Lower lobe of right lung (tissue), 2 donors: ENCODE measurements at regions not wholly inside any gene's neighbourhood (a gene's known extent, or its start where the extent isn't known, plus 50 kb on each side); places are given as distances from the start of the nearest gene placed in this dataset.
A peak's percentile ranks its signal among the peaks of the same experiment; 100 is the strongest.
"Not testable (repeated sequence)": the region's sequence is repeated elsewhere in the genome, so short reads cannot be mapped to it uniquely, and the experiment has no call there.

Source experiments
- ATAC-seq, 2 donors: fragments of 200-7000 bp; cut with Tn5 transposase; one replicate each; pipeline ENCODE4 v1.9.1; 2020 to 2022; ENCODE audit warnings: mild to moderate bottlenecking in 2 of 2, moderate library complexity in 2 of 2
- DNase-seq: peaks from one replicate; pipeline ENCODE4 v3.0.0-alpha.2; 2020
- H3K27ac ChIP-seq: fragments of 200-600 bp; one replicate; pipeline ENCODE4 v1.8.0; 2022
- H3K27me3 ChIP-seq: fragments of 200-600 bp; one replicate; pipeline ENCODE4 v1.8.0; 2022; ENCODE audit warnings: low read depth
- H3K36me3 ChIP-seq: fragments of 200-600 bp; one replicate; pipeline ENCODE4 v1.8.0; 2022; ENCODE audit warnings: mild to moderate bottlenecking
- H3K4me1 ChIP-seq: fragments of 200-600 bp; one replicate; pipeline ENCODE4 v1.8.0; 2022
- H3K4me3 ChIP-seq: fragments of 200-600 bp; one replicate; pipeline ENCODE4 v1.8.0; 2022; ENCODE audit warnings: mild to moderate bottlenecking
- H3K9me3 ChIP-seq: fragments of 200-600 bp; one replicate; pipeline ENCODE4 v1.8.0; 2022
- intact Hi-C: fragments of 100-400 bp; cut with DNase I; formaldehyde crosslinking; loops from one replicate; pipeline ENCODE4 v1.11.0; 2022
- TF ChIP-seq, protein P1 (sequence below): fragments of 200-600 bp; IDR thresholded peaks from one replicate; pipeline ENCODE4 v1.8.0; 2022; ENCODE audit warnings: antibody characterized with exemption, mild to moderate bottlenecking
- donor health status: DM: no; HTN: yes; CAD: no; lungs with severe emphysema.

DNA sequence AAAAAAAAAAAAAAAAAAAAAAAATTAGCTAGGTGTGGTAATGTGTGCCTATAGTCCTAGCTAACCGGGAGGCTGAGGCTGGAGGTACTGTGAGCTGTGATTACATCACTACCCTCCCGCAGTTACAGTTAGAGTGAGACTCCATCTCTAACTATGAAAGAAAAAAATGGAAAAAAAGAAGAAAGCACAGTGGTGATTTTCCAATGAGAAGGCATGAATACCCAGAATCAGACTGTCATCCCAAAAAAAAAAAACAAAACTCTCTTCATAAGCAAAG is 269.9 kb upstream of the MKLN1 start:
- Histone ChIP-seq H3K36me3 (peaks cover 5% of the 10 kb centered on the region), H3K27ac (peak overlapping the region; percentile 79), H3K9me3 (no peaks in the 10 kb centered on the region), H3K4me3 (peak overlapping the region; percentile 3), H3K27me3 (no peaks in the 10 kb centered on the region), H3K4me1 (peaks cover 81% of the 10 kb centered on the region)
- intact Hi-C loops: no loop called here
- TF ChIP-seq, protein P1, sequence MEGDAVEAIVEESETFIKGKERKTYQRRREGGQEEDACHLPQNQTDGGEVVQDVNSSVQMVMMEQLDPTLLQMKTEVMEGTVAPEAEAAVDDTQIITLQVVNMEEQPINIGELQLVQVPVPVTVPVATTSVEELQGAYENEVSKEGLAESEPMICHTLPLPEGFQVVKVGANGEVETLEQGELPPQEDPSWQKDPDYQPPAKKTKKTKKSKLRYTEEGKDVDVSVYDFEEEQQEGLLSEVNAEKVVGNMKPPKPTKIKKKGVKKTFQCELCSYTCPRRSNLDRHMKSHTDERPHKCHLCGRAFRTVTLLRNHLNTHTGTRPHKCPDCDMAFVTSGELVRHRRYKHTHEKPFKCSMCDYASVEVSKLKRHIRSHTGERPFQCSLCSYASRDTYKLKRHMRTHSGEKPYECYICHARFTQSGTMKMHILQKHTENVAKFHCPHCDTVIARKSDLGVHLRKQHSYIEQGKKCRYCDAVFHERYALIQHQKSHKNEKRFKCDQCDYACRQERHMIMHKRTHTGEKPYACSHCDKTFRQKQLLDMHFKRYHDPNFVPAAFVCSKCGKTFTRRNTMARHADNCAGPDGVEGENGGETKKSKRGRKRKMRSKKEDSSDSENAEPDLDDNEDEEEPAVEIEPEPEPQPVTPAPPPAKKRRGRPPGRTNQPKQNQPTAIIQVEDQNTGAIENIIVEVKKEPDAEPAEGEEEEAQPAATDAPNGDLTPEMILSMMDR: no peak
- DNase-seq (no peak), ATAC-seq (peak; percentile 48 to 55)

DNA sequence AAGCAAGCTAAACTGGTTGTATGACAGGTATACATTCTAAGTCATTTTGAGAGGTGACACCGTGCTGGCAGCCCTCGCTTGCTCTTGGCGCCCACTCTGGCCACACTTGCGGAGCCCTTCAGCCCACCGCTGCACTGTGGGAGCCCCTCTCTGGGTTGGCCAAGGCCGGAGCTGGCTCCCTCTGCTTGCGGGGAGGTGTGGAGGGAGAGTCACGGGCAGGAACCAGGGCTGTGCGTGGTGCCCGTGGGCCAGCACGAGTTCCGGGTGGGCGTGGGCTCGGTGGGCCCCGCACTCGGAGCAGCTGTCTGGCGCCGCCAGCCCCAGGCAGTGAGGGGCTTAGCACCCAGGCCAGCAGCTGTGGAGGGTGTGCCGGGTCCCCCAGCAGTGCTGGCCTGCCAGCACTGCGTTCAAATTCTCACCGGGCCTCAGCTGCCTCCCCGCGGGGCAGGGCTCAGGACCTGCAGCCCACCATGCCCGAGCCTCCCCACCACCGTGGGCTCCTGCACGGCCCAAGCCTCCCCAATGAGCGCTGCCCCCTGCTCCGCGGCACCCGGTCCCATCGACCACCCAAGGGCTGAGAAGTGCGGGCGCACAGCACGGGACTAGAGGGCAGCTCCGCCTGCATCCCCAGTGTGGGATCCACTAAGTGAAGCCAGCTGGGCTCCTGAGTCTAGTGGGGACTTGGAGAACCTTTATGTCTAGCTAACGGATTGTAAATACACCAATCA is 269.0 kb upstream of the MKLN1 start:
- H3K36me3 ChIP-seq, H3K27me3 ChIP-seq, ATAC-seq, DNase-seq, intact Hi-C loops, H3K9me3 ChIP-seq, H3K4me3 ChIP-seq: not testable (repeated sequence)
- Histone ChIP-seq H3K4me1 (peaks cover 78% of the 10 kb centered on the region), H3K27ac (peak overlapping the region; percentile 79)

DNA sequence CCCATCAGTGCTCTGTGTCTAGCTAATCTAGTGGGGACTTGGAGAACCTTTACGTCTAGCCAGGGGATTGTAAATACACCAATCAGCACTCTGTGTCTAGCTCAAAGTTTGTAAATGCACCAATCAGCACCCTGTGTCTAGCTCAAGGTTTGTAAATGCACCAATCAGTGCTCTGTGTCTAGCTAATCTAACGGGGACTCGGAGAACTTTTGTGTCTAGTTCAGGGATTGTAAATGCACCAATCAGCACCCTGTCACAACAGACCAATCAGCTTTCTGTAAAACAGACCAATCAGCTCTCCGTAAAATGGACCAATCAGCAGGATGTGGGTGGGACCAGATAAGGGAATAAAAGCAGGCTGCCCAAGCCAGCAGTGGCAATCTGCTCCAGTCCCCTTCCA is 268.3 kb upstream of the MKLN1 start:
- H3K4me3 ChIP-seq, H3K27me3 ChIP-seq, H3K9me3 ChIP-seq, intact Hi-C loops, H3K36me3 ChIP-seq, DNase-seq, H3K27ac ChIP-seq, ATAC-seq: not testable (repeated sequence)
- H3K4me1 ChIP-seq: peaks cover 79% of the 10 kb centered on the region

DNA sequence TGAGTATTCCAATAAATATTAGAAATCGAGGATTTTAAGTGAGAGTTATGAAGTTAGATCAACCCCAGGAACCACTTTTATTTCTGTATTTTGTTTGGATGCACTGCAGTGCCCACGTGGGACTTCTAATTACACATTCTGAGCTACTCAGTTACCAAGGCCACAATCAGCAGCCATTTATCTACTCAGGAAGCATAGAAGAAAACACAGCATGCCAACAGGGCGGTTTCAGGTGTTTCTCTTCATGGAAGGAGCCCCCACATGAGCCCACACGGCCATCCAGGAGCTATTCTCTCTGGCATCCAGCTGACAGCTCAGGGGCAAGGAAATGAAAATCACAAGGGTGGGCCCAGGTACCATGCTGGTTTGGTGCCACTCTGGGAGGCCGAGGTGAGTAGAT is 266.5 kb upstream of the MKLN1 start:
- Histone ChIP-seq H3K4me1 (peaks cover 69% of the 10 kb centered on the region), H3K27me3 (no peaks in the 10 kb centered on the region), H3K9me3 (no peaks in the 10 kb centered on the region), H3K27ac (no peak overlapping the region), H3K4me3 (no peak overlapping the region), H3K36me3 (peaks cover 15% of the 10 kb centered on the region)
- no peak for ATAC-seq
- TF ChIP-seq, protein P1: no peak
- DNase-seq: no peak
- intact Hi-C loops: no loop called here

DNA sequence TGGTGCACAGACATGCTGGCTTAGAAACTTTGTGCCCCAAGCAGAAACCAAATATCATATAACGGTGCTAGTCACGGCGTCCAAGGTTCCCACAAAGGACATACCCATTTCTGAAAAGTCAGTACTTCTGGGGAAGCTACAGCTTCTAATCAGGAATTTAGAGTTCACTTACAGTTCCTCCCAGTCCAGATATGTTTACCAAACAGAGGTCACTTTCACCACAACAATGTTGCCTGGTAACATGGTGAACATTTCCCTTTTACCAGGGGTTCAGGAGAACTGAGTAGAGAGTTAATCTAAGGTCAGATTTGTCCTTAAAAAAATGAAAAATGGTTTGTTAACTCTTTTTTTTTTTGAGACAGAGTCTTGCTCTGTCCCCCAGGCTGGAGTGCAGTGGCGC is 265.9 kb upstream of the MKLN1 start:
- H3K4me3 ChIP-seq: no peak overlapping the region
- intact Hi-C loops: no loop called here
- ATAC-seq (peak; percentile 22 to 49), DNase-seq (no peak)
- H3K27ac ChIP-seq: no peak overlapping the region
- H3K36me3 ChIP-seq: peaks cover 21% of the 10 kb centered on the region
- TF ChIP-seq, protein P1: no peak
- H3K27me3 ChIP-seq: no peaks in the 10 kb centered on the region
- H3K4me1 ChIP-seq: peaks cover 69% of the 10 kb centered on the region
- no peaks in the 10 kb centered on the region for H3K9me3 ChIP-seq

DNA sequence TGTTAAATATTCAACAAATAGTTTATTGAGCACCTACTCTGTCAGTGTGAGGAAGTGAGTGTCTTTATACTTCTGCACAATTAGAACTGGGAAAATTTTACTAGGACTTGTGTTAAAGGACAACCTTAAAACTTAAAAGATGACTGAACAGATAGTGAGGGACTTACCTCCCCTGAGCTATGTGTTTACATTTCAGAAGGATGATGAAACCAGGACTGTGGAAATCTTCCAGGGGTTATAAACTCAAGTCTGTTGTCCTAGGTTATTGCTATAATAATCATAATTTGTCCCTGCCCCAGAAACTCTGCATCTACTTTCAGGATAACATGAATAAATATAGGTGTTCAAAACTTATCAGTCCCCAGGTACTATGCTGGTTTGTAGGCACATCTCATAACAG is 261.0 kb upstream of the MKLN1 start:
- ATAC-seq (no peak), DNase-seq (no peak)
- Histone ChIP-seq H3K27ac (no peak overlapping the region), H3K27me3 (no peaks in the 10 kb centered on the region), H3K9me3 (no peaks in the 10 kb centered on the region), H3K4me1 (peaks cover 78% of the 10 kb centered on the region), H3K36me3 (peaks cover 35% of the 10 kb centered on the region), H3K4me3 (no peak overlapping the region)
- intact Hi-C loops: no loop called here
- TF ChIP-seq, protein P1: no peak
